Right atrium auricular region (tissue), 2 donors: ENCODE measurements at regions not wholly inside any gene's neighbourhood (a gene's known extent, or its start where the extent isn't known, plus 50 kb on each side); places are given as distances from the start of the nearest gene placed in this dataset.

Experiments
- DNase-seq: peaks from one replicate; pipeline ENCODE4 v3.0.0-alpha.2; 2019; ENCODE audit warnings: low spot score
- H3K27ac ChIP-seq, 2 donors: fragments of 200-600 bp; sonication (generic); 1 replicate in 1 of 2; 2 replicates in 1 of 2; pipeline ENCODE4 v1.5.1; 2016 to 2019
- H3K27me3 ChIP-seq, 2 donors: fragments of 200-600 bp; sonication (generic); one replicate each; pipeline versions ENCODE4 v1.5.1 to v1.6.0; 2017 to 2019
- H3K36me3 ChIP-seq: fragments of 200-600 bp; sonication (generic); one replicate; pipeline ENCODE4 v1.5.1; 2016
- H3K4me1 ChIP-seq, 2 donors: fragments of 200-600 bp; sonication (generic); one replicate each; pipeline versions ENCODE4 v1.5.1 to v1.6.0; 2017 to 2019
- H3K4me3 ChIP-seq, 2 donors: fragments of 200-600 bp; sonication (generic); 1 replicate in 1 of 2; 2 replicates in 1 of 2; pipeline ENCODE4 v1.5.1; 2017 to 2019; ENCODE audit warnings: mild to moderate bottlenecking in 1 of 2, moderate library complexity in 1 of 2
- H3K9me3 ChIP-seq, 2 donors: fragments of 200-600 bp; sonication (generic); one replicate each; pipeline ENCODE4 v1.5.1; 2019
- TF ChIP-seq, protein P1 (sequence below), 2 donors: fragments of 200-600 bp; sonication (generic); IDR thresholded peaks; one replicate each; pipeline ENCODE4 v1.5.1; 2019; ENCODE audit warnings: antibody characterized with exemption in 2 of 2

DNA sequence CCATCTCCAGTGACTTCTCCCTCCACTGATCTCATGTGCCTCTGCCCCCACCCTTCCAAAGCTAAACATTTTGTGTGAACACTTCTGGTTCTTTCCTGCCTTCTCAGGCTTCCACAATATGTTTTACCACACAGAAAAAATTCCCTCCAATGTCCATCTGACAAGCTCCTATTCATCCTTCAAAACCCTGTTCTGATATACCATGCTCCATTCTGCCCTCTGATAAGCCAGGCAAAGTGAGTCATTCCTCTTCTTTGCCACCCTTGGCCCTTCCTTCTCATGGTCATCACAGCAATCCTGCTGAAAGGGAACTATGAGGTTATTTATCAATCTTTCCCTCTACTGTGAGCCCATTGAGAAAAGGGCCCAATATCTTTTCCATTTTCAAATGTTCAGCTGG is 97.6 kb downstream of the BARX1 start:
- Histone ChIP-seq H3K4me1 (peaks cover 0 to 5% of the 10 kb centered on the region in 2 donors), H3K4me3 (no peak overlapping the region), H3K9me3 (peaks cover 0 to 3% of the 10 kb centered on the region in 2 donors), H3K27me3 (peaks cover 0 to 6% of the 10 kb centered on the region in 2 donors), H3K27ac (no peak overlapping the region), H3K36me3 (no peaks in the 10 kb centered on the region)
- TF ChIP-seq, protein P1, sequence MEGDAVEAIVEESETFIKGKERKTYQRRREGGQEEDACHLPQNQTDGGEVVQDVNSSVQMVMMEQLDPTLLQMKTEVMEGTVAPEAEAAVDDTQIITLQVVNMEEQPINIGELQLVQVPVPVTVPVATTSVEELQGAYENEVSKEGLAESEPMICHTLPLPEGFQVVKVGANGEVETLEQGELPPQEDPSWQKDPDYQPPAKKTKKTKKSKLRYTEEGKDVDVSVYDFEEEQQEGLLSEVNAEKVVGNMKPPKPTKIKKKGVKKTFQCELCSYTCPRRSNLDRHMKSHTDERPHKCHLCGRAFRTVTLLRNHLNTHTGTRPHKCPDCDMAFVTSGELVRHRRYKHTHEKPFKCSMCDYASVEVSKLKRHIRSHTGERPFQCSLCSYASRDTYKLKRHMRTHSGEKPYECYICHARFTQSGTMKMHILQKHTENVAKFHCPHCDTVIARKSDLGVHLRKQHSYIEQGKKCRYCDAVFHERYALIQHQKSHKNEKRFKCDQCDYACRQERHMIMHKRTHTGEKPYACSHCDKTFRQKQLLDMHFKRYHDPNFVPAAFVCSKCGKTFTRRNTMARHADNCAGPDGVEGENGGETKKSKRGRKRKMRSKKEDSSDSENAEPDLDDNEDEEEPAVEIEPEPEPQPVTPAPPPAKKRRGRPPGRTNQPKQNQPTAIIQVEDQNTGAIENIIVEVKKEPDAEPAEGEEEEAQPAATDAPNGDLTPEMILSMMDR (IDR thresholded peaks at IDR 0.05): no peak
- DNase-seq: no peak

DNA sequence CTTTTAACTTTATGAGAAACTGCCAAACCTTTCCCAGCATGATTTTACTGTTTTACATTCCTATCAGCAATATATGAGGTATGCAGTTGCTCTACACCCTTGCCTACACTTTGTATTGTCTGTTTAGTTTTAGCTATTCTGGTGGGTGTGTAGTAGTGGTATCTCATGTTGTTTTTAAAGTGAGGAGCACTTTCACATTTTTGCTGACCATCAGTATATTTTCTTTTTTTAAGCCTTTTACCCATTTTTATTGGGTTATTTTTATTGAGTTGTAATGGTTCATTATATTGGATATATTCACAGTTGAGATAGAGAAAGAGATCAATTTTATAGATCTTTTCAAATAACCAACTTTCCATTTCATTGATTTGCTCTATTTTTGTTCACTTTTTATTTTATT is 102.4 kb downstream of the BARX1 start:
- H3K4me1 ChIP-seq: no peaks in the 10 kb centered on the region
- no peaks in the 10 kb centered on the region for H3K36me3 ChIP-seq
- TF ChIP-seq, protein P1 (IDR thresholded peaks at IDR 0.05): no peak
- H3K27me3 ChIP-seq: no peaks in the 10 kb centered on the region
- no peak overlapping the region for H3K27ac ChIP-seq
- no peak for DNase-seq
- no peak overlapping the region for H3K4me3 ChIP-seq
- peaks cover 0 to 9% of the 10 kb centered on the region in 2 donors for H3K9me3 ChIP-seq

DNA sequence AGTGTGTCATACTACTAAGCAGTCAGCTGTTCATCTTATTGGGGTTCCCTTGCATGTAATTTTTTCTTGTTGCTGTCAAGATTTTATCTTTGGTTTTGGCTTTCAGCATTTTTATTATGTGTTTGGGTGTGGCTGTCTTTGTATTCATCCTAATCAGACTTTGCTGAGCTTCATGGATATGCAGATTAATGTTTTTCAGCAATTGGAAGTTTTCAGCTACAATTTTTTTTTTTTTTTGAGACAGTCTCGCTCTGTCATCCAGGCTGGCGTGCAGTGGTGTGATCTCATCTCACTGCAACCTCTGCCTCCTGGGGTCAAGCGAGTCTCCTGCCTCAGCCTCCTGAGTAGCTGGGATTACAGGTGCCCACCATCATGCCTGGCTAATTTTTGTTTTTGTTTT is 108.8 kb downstream of the BARX1 start:
- H3K4me1 ChIP-seq: no peaks in the 10 kb centered on the region
- peaks cover 0 to 8% of the 10 kb centered on the region in 2 donors for H3K9me3 ChIP-seq
- no peaks in the 10 kb centered on the region for H3K27me3 ChIP-seq
- no peak for DNase-seq
- no peak overlapping the region for H3K27ac ChIP-seq
- TF ChIP-seq, protein P1 (IDR thresholded peaks at IDR 0.05): no peak
- H3K36me3 ChIP-seq: no peaks in the 10 kb centered on the region
- no peak overlapping the region for H3K4me3 ChIP-seq

DNA sequence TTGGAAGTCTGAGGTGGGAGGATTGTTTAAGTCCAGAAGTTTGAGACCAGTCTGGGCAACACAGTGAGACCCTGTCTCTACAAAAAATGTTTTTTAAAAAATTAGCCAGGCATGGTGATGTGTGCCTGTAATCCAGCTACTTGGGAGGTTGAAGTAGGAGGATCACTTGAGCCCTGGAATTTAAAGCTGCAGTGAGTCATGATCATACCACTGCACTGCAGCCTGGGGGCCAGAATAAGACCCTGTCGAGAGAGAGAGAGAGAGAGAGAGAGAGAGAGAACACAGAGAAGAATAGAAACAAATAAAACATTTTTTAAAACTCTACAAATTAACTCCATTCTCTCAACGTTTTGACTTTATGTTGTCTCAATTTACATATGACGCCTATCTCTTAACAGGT is 111.8 kb downstream of the BARX1 start:
- Histone ChIP-seq H3K27me3 (no peaks in the 10 kb centered on the region), H3K27ac (no peak overlapping the region), H3K9me3 (peaks cover 0 to 8% of the 10 kb centered on the region in 2 donors), H3K4me1 (no peaks in the 10 kb centered on the region), H3K36me3 (no peaks in the 10 kb centered on the region), H3K4me3 (no peak overlapping the region)
- TF ChIP-seq, protein P1 (IDR thresholded peaks at IDR 0.05): no peak
- no peak for DNase-seq

DNA sequence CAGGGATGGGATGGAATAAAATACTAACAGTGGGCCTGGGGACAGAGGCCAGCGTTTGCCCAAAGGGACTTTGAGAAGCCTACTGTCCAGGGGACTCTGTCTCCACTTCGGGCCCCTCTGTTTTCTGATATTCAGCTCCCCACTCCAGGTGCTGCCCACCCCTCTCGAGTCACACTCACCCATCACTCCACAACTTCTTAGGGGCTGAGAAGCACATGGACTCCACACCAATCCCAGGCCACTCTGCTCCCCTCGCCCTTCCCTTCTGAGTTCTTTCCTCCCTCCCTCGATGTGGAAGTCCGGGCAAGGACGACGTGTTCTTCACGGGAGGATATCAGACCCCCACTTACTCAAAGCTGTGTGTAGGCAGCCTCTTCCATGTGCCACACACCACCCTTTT is 124.5 kb downstream of the BARX1 start:
- TF ChIP-seq, protein P1 (IDR thresholded peaks at IDR 0.05): no peak
- DNase-seq: no peak
- no peak overlapping the region for H3K4me3 ChIP-seq
- no peaks in the 10 kb centered on the region for H3K36me3 ChIP-seq
- no peak overlapping the region for H3K27ac ChIP-seq
- H3K9me3 ChIP-seq: peaks cover 0 to 19% of the 10 kb centered on the region in 2 donors
- peaks cover 0 to 4% of the 10 kb centered on the region in 2 donors for H3K4me1 ChIP-seq
- H3K27me3 ChIP-seq: no peaks in the 10 kb centered on the region

- TF ChIP-seq, protein P1 (IDR thresholded peaks at IDR 0.05): no peak
- Histone ChIP-seq H3K36me3 (no peaks in the 10 kb centered on the region), H3K4me1 (peaks cover 0 to 4% of the 10 kb centered on the region in 2 donors), H3K27me3 (no peaks in the 10 kb centered on the region), H3K4me3 (no peak overlapping the region), H3K27ac (no peak overlapping the region), H3K9me3 (peaks cover 0 to 14% of the 10 kb centered on the region in 2 donors)
- no peak for DNase-seq
Observed at GRCh38 chr9:93830012-93830596, 125.1 kb downstream of the BARX1 start.
